H1 (cell line): ENCODE measurements at regions not wholly inside any gene's neighbourhood (a gene's known extent, or its start where the extent isn't known, plus 50 kb on each side); places are given as distances from the start of the nearest gene placed in this dataset.

Source experiments
- CTCF ChIA-PET: fragments of 300-600 bp; sonication (Branson Sonifier 250); formaldehyde crosslinking; loops from one replicate; lab custom pipeline; 2021; ENCODE audit not compliant: partially characterized antibody; lab: Charles Lee
- POLR2A ChIA-PET: fragments of 300-600 bp; sonication (Branson Sonifier 250); formaldehyde crosslinking; loops from one replicate; lab custom pipeline; 2021; ENCODE audit warnings: inconsistent platforms; ENCODE audit not compliant: partially characterized antibody; lab: Charles Lee
- DNase-seq, 2 experiments: peaks; one replicate each; pipeline versions ENCODE4 v3.0.0 to v3.0.0-alpha.2; 2010 to 2022; ENCODE audit warnings: low spot score in 2 of 2, low read depth in 1 of 2, mixed read lengths in 1 of 2
- FAIRE-seq: peaks from 2 replicates; lab custom pipeline; 2011; peaks lifted over from hg19 to GRCh38; lab: Jason Lieb, UNC
- H2AFZ ChIP-seq: 2 replicates; pipeline ENCODE4 v1.8.1; 2012; ENCODE audit warnings: low read length, inconsistent platforms
- H2AK5ac ChIP-seq: 2 replicates; pipeline ENCODE4 v1.6.1; 2013; ENCODE audit warnings: low read depth, low read length
- H2BK120ac ChIP-seq: replicated peaks from 2 replicates; pipeline ENCODE3; 2013; ENCODE audit warnings: low read depth, low read length, inconsistent platforms
- H2BK12ac ChIP-seq: 2 replicates; pipeline ENCODE4 v1.6.1; 2013; ENCODE audit warnings: low read depth, low read length
- H2BK15ac ChIP-seq: 2 replicates; pipeline ENCODE4 v1.6.1; 2013; ENCODE audit warnings: low read length
- H2BK20ac ChIP-seq: 2 replicates; pipeline ENCODE4 v1.6.1; 2013; ENCODE audit warnings: low read length
- H2BK5ac ChIP-seq: 2 replicates; pipeline ENCODE4 v1.6.1; 2013; ENCODE audit warnings: low read depth, low read length
- H3K14ac ChIP-seq: 2 replicates; pipeline ENCODE4 v1.6.1; 2013; ENCODE audit warnings: inconsistent platforms; ENCODE audit not compliant: insufficient read length
- H3K18ac ChIP-seq: 2 replicates; pipeline ENCODE4 v1.6.1; 2013; ENCODE audit warnings: low read length; ENCODE audit errors: extremely low read depth
- H3K23ac ChIP-seq: 2 replicates; pipeline ENCODE4 v1.6.1; 2013; ENCODE audit warnings: inconsistent platforms; ENCODE audit not compliant: insufficient read length
- H3K23me2 ChIP-seq: 2 replicates; pipeline ENCODE4 v1.6.1; 2013; ENCODE audit warnings: low read depth, low read length
- H3K27ac ChIP-seq: 2 replicates; pipeline ENCODE4 v1.6.1; 2011; ENCODE audit warnings: low read depth, low read length, inconsistent platforms
- H3K27me3 ChIP-seq, 4 experiments: replicated peaks in 1 of 4; 1 replicate in 1 of 4; 2 replicates in 3 of 4; pipeline versions ENCODE4 v1.6.1 to v1.8.1; 2011 to 2013; ENCODE audit warnings: low read length in 3 of 4, mild to moderate bottlenecking in 3 of 4, inconsistent platforms in 2 of 4, mixed read lengths in 2 of 4, moderate library complexity in 1 of 4; ENCODE audit not compliant: control insufficient read depth in 3 of 4, insufficient read depth in 3 of 4; ENCODE audit errors: extremely low read depth in 1 of 4
- H3K36me3 ChIP-seq, 4 experiments: 2 replicates each; pipeline versions ENCODE4 v1.6.1 to v1.8.1; 2011 to 2013; ENCODE audit warnings: mild to moderate bottlenecking in 4 of 4, low read length in 3 of 4, moderate library complexity in 2 of 4, control low read depth in 1 of 4, inconsistent platforms in 1 of 4; ENCODE audit not compliant: insufficient read depth in 4 of 4, control insufficient read depth in 2 of 4
- H3K4ac ChIP-seq: replicated peaks from 2 replicates; pipeline ENCODE3; 2013; ENCODE audit warnings: low read length, low read depth, mixed read lengths, inconsistent platforms; ENCODE audit not compliant: insufficient read length
- H3K4me1 ChIP-seq, 4 experiments: replicated peaks in 1 of 4; 1 replicate in 1 of 4; 2 replicates in 3 of 4; pipeline versions ENCODE4 v1.6.1 to v1.8.1; 2011 to 2013; ENCODE audit warnings: low read length in 3 of 4, inconsistent platforms in 2 of 4, mixed read lengths in 1 of 4; ENCODE audit not compliant: insufficient read depth in 4 of 4, control insufficient read depth in 3 of 4
- H3K4me2 ChIP-seq, 2 experiments: 2 replicates each; pipeline versions ENCODE4 v1.6.1 to v1.8.1; 2011 to 2013; ENCODE audit warnings: low read depth in 2 of 2, low read length in 2 of 2, control low read depth in 1 of 2, inconsistent platforms in 1 of 2, mild to moderate bottlenecking in 1 of 2; ENCODE audit not compliant: insufficient read depth in 1 of 2
- H3K4me3 ChIP-seq, 4 experiments: fragments of 200-600, 300-600 bp in 1 of 4; sonication (generic), shearing (Covaris generic), sonication (Bioruptor Twin) in 1 of 4; 2 replicates each; pipeline versions ENCODE4 v1.5.1 to v1.8.1; 2011 to 2016; ENCODE audit warnings: low read length in 4 of 4, low read depth in 3 of 4, control low read depth in 2 of 4, inconsistent platforms in 2 of 4, mild to moderate bottlenecking in 2 of 4, mixed read lengths in 1 of 4, moderate library complexity in 1 of 4; ENCODE audit not compliant: insufficient read depth in 2 of 4; ENCODE audit errors: extremely low read depth in 1 of 4
- H3K56ac ChIP-seq: replicated peaks from 2 replicates; pipeline ENCODE3; 2013; ENCODE audit warnings: low read depth, mild to moderate bottlenecking, mixed read lengths, low read length, inconsistent platforms; ENCODE audit not compliant: insufficient read length
- H3K79me1 ChIP-seq: 2 replicates; pipeline ENCODE4 v1.6.1; 2013; ENCODE audit warnings: low read depth, low read length, control low read depth
- H3K79me2 ChIP-seq, 2 experiments: 2 replicates each; pipeline versions ENCODE4 v1.6.1 to v1.8.1; 2012 to 2013; ENCODE audit warnings: low read length in 2 of 2, mild to moderate bottlenecking in 2 of 2, inconsistent platforms in 1 of 2; ENCODE audit not compliant: insufficient read depth in 2 of 2, control insufficient read depth in 1 of 2
- H3K9ac ChIP-seq, 4 experiments: replicated peaks in 1 of 4; 1 replicate in 1 of 4; 2 replicates in 3 of 4; pipeline versions ENCODE4 v1.6.1 to v1.8.1; 2011 to 2013; ENCODE audit warnings: low read depth in 3 of 4, low read length in 3 of 4, control low read depth in 2 of 4, mild to moderate bottlenecking in 2 of 4, moderate library complexity in 2 of 4, inconsistent platforms in 1 of 4; ENCODE audit errors: extremely low read depth in 1 of 4
- H3K9me3 ChIP-seq, 2 experiments: 2 replicates each; pipeline versions ENCODE4 v1.6.1 to v1.8.1; 2012 to 2013; ENCODE audit warnings: mild to moderate bottlenecking in 2 of 2, moderate library complexity in 2 of 2, control low read depth in 1 of 2, inconsistent platforms in 1 of 2, low read depth in 1 of 2, low read length in 1 of 2, mixed read lengths in 1 of 2; ENCODE audit not compliant: insufficient read depth in 2 of 2
- H4K20me1 ChIP-seq, 2 experiments: replicated peaks in 1 of 2; 2 replicates each; pipeline versions ENCODE3 to v1.8.1; 2011 to 2013; ENCODE audit warnings: inconsistent platforms in 2 of 2, low read length in 2 of 2, mild to moderate bottlenecking in 1 of 2; ENCODE audit not compliant: insufficient read depth in 2 of 2, control insufficient read depth in 1 of 2
- H4K5ac ChIP-seq: 2 replicates; pipeline ENCODE4 v1.6.1; 2013; ENCODE audit warnings: low read length, low read depth, mixed read lengths, inconsistent platforms; ENCODE audit not compliant: insufficient read length
- H4K8ac ChIP-seq: 2 replicates; pipeline ENCODE4 v1.8.0; 2013; ENCODE audit warnings: mild to moderate bottlenecking, moderate library complexity, low read length, inconsistent platforms; ENCODE audit not compliant: insufficient read depth; ENCODE audit errors: extremely low read depth
- H4K91ac ChIP-seq: replicated peaks from 2 replicates; pipeline ENCODE3; 2013; ENCODE audit warnings: low read length, mixed read lengths, inconsistent platforms; ENCODE audit not compliant: insufficient read length
- ASH2L ChIP-seq: fragments of 200-600, 300-600 bp; sonication (generic); IDR thresholded peaks from one replicate; pipeline ENCODE4 v1.7.1; 2017; ENCODE audit warnings: low read length
- BRCA1 ChIP-seq: IDR thresholded peaks from 2 replicates; pipeline ENCODE4 v1.6.1; 2012; ENCODE audit warnings: low read depth, low read length, improper control_type of control experiment
- EP300 ChIP-seq, 2 experiments: IDR thresholded peaks; 1 replicate in 1 of 2; 2 replicates in 1 of 2; pipeline ENCODE4 v1.6.1; 2011 to 2012; ENCODE audit warnings: low read depth in 2 of 2, low read length in 2 of 2, mild to moderate bottlenecking in 2 of 2, borderline replicate concordance in 1 of 2, inconsistent platforms in 1 of 2, moderate library complexity in 1 of 2
- JUND ChIP-seq: IDR thresholded peaks from 2 replicates; pipeline ENCODE4 v1.6.1; 2011; ENCODE audit warnings: mild to moderate bottlenecking, improper control_type of control experiment, low read length
- MAX ChIP-seq: IDR thresholded peaks from 2 replicates; pipeline ENCODE4 v1.6.1; 2012; ENCODE audit warnings: inconsistent platforms
- POLR2AphosphoS5 ChIP-seq: IDR thresholded peaks from 2 replicates; pipeline ENCODE4 v1.6.1; 2011; ENCODE audit warnings: low read depth, low read length
- POU5F1 ChIP-seq: IDR thresholded peaks from 2 replicates; pipeline ENCODE4 v1.6.1; 2011; ENCODE audit warnings: low read depth, mild to moderate bottlenecking, low read length, moderate library complexity
- SIX5 ChIP-seq: IDR thresholded peaks from 2 replicates; pipeline ENCODE4 v1.6.1; 2011; ENCODE audit warnings: mild to moderate bottlenecking, low read depth, low read length
- SRF ChIP-seq: IDR thresholded peaks from 2 replicates; pipeline ENCODE4 v1.6.1; 2011; ENCODE audit warnings: mild to moderate bottlenecking, low read depth, low read length, moderate library complexity
- TCF12 ChIP-seq: IDR thresholded peaks from 2 replicates; pipeline ENCODE4 v1.6.1; 2011; ENCODE audit warnings: low read depth, mild to moderate bottlenecking, low read length
- WGBS, 2 experiments: shearing (Covaris generic) in 1 of 2; methylation state at CpG; one replicate each; pipeline versions ENCODE4 v1.1.6 to v1.1.7; 2013 to 2015; ENCODE audit warnings: low lambda C conversion rate in 2 of 2, mixed read lengths in 2 of 2, inconsistent platforms in 1 of 2, low coverage in 1 of 2, missing lambda C conversion rate in 1 of 2; ENCODE audit not compliant: insufficient replicate concordance in 2 of 2, insufficient coverage in 1 of 2, insufficient read length in 1 of 2; ENCODE audit errors: extremely low coverage in 1 of 2, missing lambda C conversion rate in 1 of 2; 5-methylcytosine and 5-hydroxymethylcytosine counted together
- TF ChIP-seq, protein P1 (sequence below), 3 experiments: IDR thresholded peaks; 1 replicate in 2 of 3; 2 replicates in 1 of 3; pipeline versions ENCODE4 v1.5.1 to v1.6.1; 2011; ENCODE audit warnings: low read length in 3 of 3, mild to moderate bottlenecking in 3 of 3, inconsistent platforms in 2 of 3, low read depth in 1 of 3, moderate library complexity in 1 of 3; ENCODE audit not compliant: insufficient read depth in 1 of 3; ENCODE audit errors: control extremely low read depth in 1 of 3

DNA sequence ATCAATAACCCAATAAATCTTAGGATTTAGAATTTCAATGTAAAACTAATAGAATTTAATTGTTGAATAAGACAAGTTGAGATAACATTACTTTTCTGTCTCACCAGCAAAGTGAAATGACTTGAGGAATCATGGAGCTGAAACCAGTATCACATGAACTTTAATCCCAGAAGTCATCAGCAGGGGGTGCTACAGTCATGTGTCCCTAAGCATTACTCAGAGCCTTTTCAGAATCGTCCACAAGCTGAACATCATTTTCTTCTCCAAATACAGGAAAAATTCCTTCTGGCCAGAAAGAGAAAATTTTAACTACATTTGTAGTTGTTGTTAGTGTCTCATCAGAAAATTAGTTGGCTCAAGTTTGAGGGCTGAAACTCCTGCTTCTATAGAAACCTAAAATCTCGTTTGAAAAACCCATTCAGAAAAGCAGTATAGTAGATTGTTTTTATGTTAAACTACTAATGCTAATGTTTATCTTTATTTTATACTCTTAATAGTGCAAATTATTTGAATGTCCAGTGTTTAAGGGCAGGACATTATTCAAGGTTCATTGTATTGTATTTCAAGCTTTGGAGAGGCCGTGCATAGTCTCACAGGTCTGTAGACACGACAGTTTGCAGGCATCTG lies 384.1 kb downstream of the PLOD2 start:
- Histone ChIP-seq H3K56ac (no peak overlapping the region), H3K4ac (no peak overlapping the region), H3K4me3 (no peak overlapping the region), H2AFZ (no peak overlapping the region), H3K27me3 (no peaks in the 10 kb centered on the region), H3K36me3 (no peaks in the 10 kb centered on the region), H3K4me1 (no peaks in the 10 kb centered on the region), H2BK15ac (no peak overlapping the region), H3K27ac (no peak overlapping the region), H4K91ac (no peak overlapping the region), H3K79me2 (no peaks in the 10 kb centered on the region), H4K5ac (no peak overlapping the region), H3K18ac (no peak overlapping the region), H3K4me2 (no peak overlapping the region), H3K23ac (no peak overlapping the region), H2BK120ac (no peak overlapping the region), H4K20me1 (no peaks in the 10 kb centered on the region), H3K9me3 (no peaks in the 10 kb centered on the region), H2BK12ac (no peak overlapping the region), H3K79me1 (no peaks in the 10 kb centered on the region), H3K14ac (no peak overlapping the region), H2BK20ac (no peak overlapping the region), H3K23me2 (no peaks in the 10 kb centered on the region), H4K8ac (no peak overlapping the region), H2AK5ac (no peak overlapping the region), H2BK5ac (no peak overlapping the region), H3K9ac (no peak overlapping the region)
- POLR2A ChIA-PET: no interaction called here
- 80% methylated on average over 4 of the region's 4 CpGs; no CpG with 5 or more reads in 1 of the 2 experiments for WGBS, 2 experiments
- FAIRE-seq (peak; percentile 76), DNase-seq (peak; percentile 13 to 70)
- CTCF ChIA-PET: interaction anchor here (0.7 to 3.3 kb wide), 24 partner anchors 8 to 550 kb away, joined by 3 to 23 read pairs (median 4); no protein-coding TSS in a partner anchor
- TF ChIP-seq ASH2L (no peak), BRCA1 (no peak), POU5F1 (no peak), SRF (no peak), MAX (no peak), EP300 (IDR thresholded peaks at IDR 0.05; ENCODE audit: borderline replicate concordance in 1 of 2, low read depth in 2 of 2, low read length in 2 of 2) (no peak), TCF12 (no peak), POLR2AphosphoS5 (no peak), JUND (0 out of 2 replicates have a peak, but pooled peaks have one; percentile 13), SIX5 (no peak)
- TF ChIP-seq, protein P1, sequence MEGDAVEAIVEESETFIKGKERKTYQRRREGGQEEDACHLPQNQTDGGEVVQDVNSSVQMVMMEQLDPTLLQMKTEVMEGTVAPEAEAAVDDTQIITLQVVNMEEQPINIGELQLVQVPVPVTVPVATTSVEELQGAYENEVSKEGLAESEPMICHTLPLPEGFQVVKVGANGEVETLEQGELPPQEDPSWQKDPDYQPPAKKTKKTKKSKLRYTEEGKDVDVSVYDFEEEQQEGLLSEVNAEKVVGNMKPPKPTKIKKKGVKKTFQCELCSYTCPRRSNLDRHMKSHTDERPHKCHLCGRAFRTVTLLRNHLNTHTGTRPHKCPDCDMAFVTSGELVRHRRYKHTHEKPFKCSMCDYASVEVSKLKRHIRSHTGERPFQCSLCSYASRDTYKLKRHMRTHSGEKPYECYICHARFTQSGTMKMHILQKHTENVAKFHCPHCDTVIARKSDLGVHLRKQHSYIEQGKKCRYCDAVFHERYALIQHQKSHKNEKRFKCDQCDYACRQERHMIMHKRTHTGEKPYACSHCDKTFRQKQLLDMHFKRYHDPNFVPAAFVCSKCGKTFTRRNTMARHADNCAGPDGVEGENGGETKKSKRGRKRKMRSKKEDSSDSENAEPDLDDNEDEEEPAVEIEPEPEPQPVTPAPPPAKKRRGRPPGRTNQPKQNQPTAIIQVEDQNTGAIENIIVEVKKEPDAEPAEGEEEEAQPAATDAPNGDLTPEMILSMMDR (IDR thresholded peaks at IDR 0.05; ENCODE audit: control extremely low read depth in 1 of 3, insufficient read depth in 1 of 3, low read depth in 1 of 3, low read length in 3 of 3): peak in 2 of 3 experiments; percentile 72 to 75; a peak in 3 of 4 replicates
